ENCODE measurements at regions not wholly inside any gene's neighbourhood (a gene's known extent, or its start where the extent isn't known, plus 50 kb on each side); places are given as distances from the start of the nearest gene placed in this dataset.

- TF ChIP-seq CTCF (IDR thresholded peaks at IDR 0.05) (no peak), POLR2A (IDR thresholded peaks at IDR 0.05) (no peak), POLR2AphosphoS5 (IDR thresholded peaks at IDR 0.05) (no peak)
Measured at GRCh38 chr1:81681114-81681513, 119.6 kb upstream of the ADGRL2 start.

Data from prostate gland (tissue), 2 donors.